Endothelial cell of umbilical vein (primary cell): ENCODE measurements at regions not wholly inside any gene's neighbourhood (a gene's known extent, or its start where the extent isn't known, plus 50 kb on each side); places are given as distances from the start of the nearest gene placed in this dataset.
"Not testable (repeated sequence)": the region's sequence is repeated elsewhere in the genome, so short reads cannot be mapped to it uniquely, and the experiment has no call there.

Experiments
- BruUV-seq: library from RNA; stranded (reverse); fragments of 400-500 nt; replicated peaks from 2 replicates; lab custom pipeline; 2021; lab: Mats Ljungman, UMichigan
- CTCF ChIA-PET: fragments of 300-600, 350-600 bp; sonication (Branson Sonifier 250); formaldehyde crosslinking; loops from one replicate; lab custom pipeline; 2021; ENCODE audit warnings: antibody characterized with exemption, inconsistent platforms; lab: Charles Lee
- POLR2A ChIA-PET: fragments of 300-600, 350-600 bp; sonication (Branson Sonifier 250); formaldehyde crosslinking; loops from one replicate; lab custom pipeline; 2021; ENCODE audit warnings: antibody characterized with exemption, inconsistent platforms; lab: Charles Lee
- DNase-seq: peaks from one replicate; pipeline ENCODE4 v3.0.0-alpha.2; 2011; ENCODE audit warnings: low read depth, low spot score
- FAIRE-seq: peaks from 2 replicates; lab custom pipeline; 2011; peaks lifted over from hg19 to GRCh38; lab: Jason Lieb, UNC
- H2AFZ ChIP-seq: 2 replicates; pipeline ENCODE4 v1.6.0; 2012; ENCODE audit warnings: low read depth, low read length, control low read depth, inconsistent platforms
- H3K27ac ChIP-seq: 2 replicates; pipeline ENCODE4 v1.5.1; 2011; ENCODE audit warnings: low read depth, mild to moderate bottlenecking, control low read depth, low read length, moderate library complexity; ENCODE audit not compliant: insufficient read depth
- H3K27me3 ChIP-seq, 2 experiments: 2 replicates each; pipeline versions ENCODE4 v1.6.0 to v1.6.1; 2011; ENCODE audit warnings: low read length in 2 of 2, mixed read lengths in 1 of 2; ENCODE audit not compliant: control insufficient read depth in 2 of 2, insufficient read depth in 2 of 2
- H3K36me3 ChIP-seq, 2 experiments: 2 replicates in 1 of 2; 3 replicates in 1 of 2; pipeline ENCODE4 v1.5.1; 2011; ENCODE audit warnings: low read length in 2 of 2, mild to moderate bottlenecking in 1 of 2, moderate library complexity in 1 of 2; ENCODE audit not compliant: control insufficient read depth in 2 of 2, insufficient read depth in 2 of 2; ENCODE audit errors: extremely low read depth in 1 of 2
- H3K4me1 ChIP-seq: 3 replicates; pipeline ENCODE4 v1.5.1; 2011; ENCODE audit warnings: mild to moderate bottlenecking, low read length; ENCODE audit not compliant: control insufficient read depth, insufficient read depth; ENCODE audit errors: extremely low read depth
- H3K4me2 ChIP-seq: 2 replicates; pipeline ENCODE4 v1.6.1; 2011; ENCODE audit warnings: low read length, control low read depth, mixed read lengths; ENCODE audit not compliant: insufficient read depth
- H3K4me3 ChIP-seq, 3 experiments: fragments of 200-600 bp in 1 of 3; sonication (generic), shearing (Covaris generic) in 1 of 3; replicated peaks in 1 of 3; 2 replicates each; pipeline ENCODE4 v1.5.1; 2011 to 2016; ENCODE audit warnings: control low read depth in 3 of 3, low read length in 3 of 3, mild to moderate bottlenecking in 2 of 3, inconsistent platforms in 1 of 3, low read depth in 1 of 3, moderate library complexity in 1 of 3; ENCODE audit not compliant: insufficient read depth in 1 of 3
- H3K79me2 ChIP-seq: 2 replicates; pipeline ENCODE4 v1.6.0; 2012; ENCODE audit warnings: low read length, inconsistent platforms; ENCODE audit not compliant: control insufficient read depth, insufficient read depth
- H3K9ac ChIP-seq: replicated peaks from 2 replicates; pipeline ENCODE3; 2011; ENCODE audit warnings: low read length, control low read depth; ENCODE audit not compliant: insufficient read depth; ENCODE audit errors: extremely low read depth
- H3K9me1 ChIP-seq: replicated peaks from 3 replicates; pipeline ENCODE4 v1.6.0; 2011; ENCODE audit warnings: mild to moderate bottlenecking, low read length; ENCODE audit not compliant: control insufficient read depth, insufficient read depth; ENCODE audit errors: extremely low read depth
- H3K9me3 ChIP-seq: replicated peaks from 2 replicates; pipeline ENCODE4 v1.5.1; 2012; ENCODE audit warnings: low read length, inconsistent platforms; ENCODE audit not compliant: control insufficient read depth, insufficient read depth
- H4K20me1 ChIP-seq: replicated peaks from 2 replicates; pipeline ENCODE3; 2011; ENCODE audit warnings: mild to moderate bottlenecking, low read length; ENCODE audit not compliant: control insufficient read depth, insufficient read depth; ENCODE audit errors: extremely low read depth
- FOS ChIP-seq: IDR thresholded peaks from 2 replicates; pipeline ENCODE4 v1.6.1; 2011; ENCODE audit warnings: mild to moderate bottlenecking, low read length, moderate library complexity, borderline replicate concordance; ENCODE audit not compliant: insufficient read depth
- JUN ChIP-seq: IDR thresholded peaks from 2 replicates; pipeline ENCODE4 v1.6.1; 2011; ENCODE audit warnings: borderline replicate concordance, low read depth; ENCODE audit not compliant: insufficient read length, insufficient read depth
- MAX ChIP-seq: IDR thresholded peaks from 2 replicates; pipeline ENCODE4 v1.6.1; 2011; ENCODE audit not compliant: insufficient read depth, insufficient read length
- dilution Hi-C: fragments of 300-500 bp; cut with MboI; formaldehyde crosslinking; loops from one replicate; pipeline ENCODE4 v1.15.0; 2019; ENCODE audit warnings: low sequenced_read_pairs; ENCODE audit not compliant: extremely low pct_ligation_motif_present
- intact Hi-C: fragments of 100-400 bp; cut with micrococcal nuclease; formaldehyde crosslinking; loops from one replicate; pipeline ENCODE4 v1.10.0; 2022

GRCh38 chr4:3954540-3955320 is 188.5 kb downstream of the ADRA2C start:
- H3K9me3 ChIP-seq, H3K9ac ChIP-seq, H4K20me1 ChIP-seq, POLR2A ChIA-PET, dilution Hi-C loops, H3K36me3 ChIP-seq, H3K9me1 ChIP-seq, H3K27me3 ChIP-seq, H3K79me2 ChIP-seq, H3K4me1 ChIP-seq: not testable (repeated sequence)
- Histone ChIP-seq H3K4me2 (peak overlapping the region; percentile 82), H3K4me3 (peak overlapping the region; percentile 39 to 60 (median 46)), H3K27ac (peak overlapping the region; percentile 80), H2AFZ (peak overlapping the region; percentile 92)
- DNase-seq (peak; percentile 63), FAIRE-seq (peak; percentile 44)
- TSS peak; percentile 97 for BruUV-seq
- intact Hi-C loops: loop anchor here (1.0 kb wide), 1 partner anchor 423 kb away; no protein-coding TSS in a partner anchor
- CTCF ChIA-PET: interaction anchor here (0.9 to 1.0 kb wide), 2 partner anchors 13 to 228 kb away, joined by 3 to 6 read pairs; no protein-coding TSS in a partner anchor
- TF ChIP-seq JUN: peak; percentile 12
- TF ChIP-seq FOS: peak; percentile 48

- H3K27me3 ChIP-seq, dilution Hi-C loops, H3K79me2 ChIP-seq, H3K9me3 ChIP-seq, H4K20me1 ChIP-seq, H3K4me1 ChIP-seq, POLR2A ChIA-PET, BruUV-seq, CTCF ChIA-PET, H3K36me3 ChIP-seq, H3K9me1 ChIP-seq: not testable (repeated sequence)
- H2AFZ ChIP-seq: peak overlapping the region; percentile 92
- peak; percentile 97 for DNase-seq
- peak overlapping the region; percentile 24 for H3K4me2 ChIP-seq
- peak overlapping the region; percentile 84 for H3K27ac ChIP-seq
- intact Hi-C loops: loop anchor here (1.0 kb wide), 1 partner anchor 424 kb away; no protein-coding TSS in a partner anchor
- FAIRE-seq: peak; percentile 83
- H3K9ac ChIP-seq: peak overlapping the region; percentile 61
- TF ChIP-seq MAX: peak; percentile 72
- H3K4me3 ChIP-seq: peak overlapping the region; percentile 39 to 60 (median 46)
These were observed 189.4 kb downstream of the ADRA2C start for GRCh38 chr4:3955321-3956164.

GRCh38 chr4:3956165-3956867 is 190.1 kb downstream of the ADRA2C start:
- H3K79me2 ChIP-seq, H3K9me3 ChIP-seq, CTCF ChIA-PET, FAIRE-seq, H3K27me3 ChIP-seq, POLR2A ChIA-PET, BruUV-seq, H3K4me1 ChIP-seq, H3K9me1 ChIP-seq, H4K20me1 ChIP-seq, intact Hi-C loops, H3K27ac ChIP-seq, H3K36me3 ChIP-seq, dilution Hi-C loops, DNase-seq, H3K9ac ChIP-seq: not testable (repeated sequence)
- peak overlapping the region; percentile 62 for H2AFZ ChIP-seq
- peak overlapping the region; percentile 24 for H3K4me2 ChIP-seq
- H3K4me3 ChIP-seq: peak overlapping the region in 2 of 3 experiments; percentile 20 to 42
